ENCODE measurements at regions not wholly inside any gene's neighbourhood (a gene's known extent, or its start where the extent isn't known, plus 50 kb on each side); places are given as distances from the start of the nearest gene placed in this dataset.
"Not testable (repeated sequence)": the region's sequence is repeated elsewhere in the genome, so short reads cannot be mapped to it uniquely, and the experiment has no call there.

- Histone ChIP-seq H3K27me3 (no peaks in the 10 kb centered on the region), H3K27ac (no peak overlapping the region), H3K4me3 (no peak overlapping the region), H3K9me3 (0 out of 2 replicates have a peak, but pooled peaks cover 4% of the 10 kb centered on the region), H3K4me2 (no peak overlapping the region), H3K4me1 (no peaks in the 10 kb centered on the region), H3K36me3 (no peaks in the 10 kb centered on the region), H3K9ac (no peak overlapping the region), H4K20me1 (no peaks in the 10 kb centered on the region)
- TF ChIP-seq Cebpa-rat (IDR thresholded peaks at IDR 0.05) = no peak
Measured at GRCh38 chr1:70490153-70490552, 79.1 kb downstream of the CTH start.

GRCh38 chr1:70495370-70495769, 84.3 kb downstream of the CTH start:
- no peak overlapping the region for H3K9ac ChIP-seq
- H4K20me1 ChIP-seq = no peaks in the 10 kb centered on the region
- H3K27ac ChIP-seq = no peak overlapping the region
- no peak overlapping the region for H3K4me2 ChIP-seq
- H3K4me1 ChIP-seq = no peaks in the 10 kb centered on the region
- H3K4me3 ChIP-seq = no peak overlapping the region
- H3K27me3 ChIP-seq = no peaks in the 10 kb centered on the region
- H3K36me3 ChIP-seq = no peaks in the 10 kb centered on the region
- TF ChIP-seq Cebpa-rat (IDR thresholded peaks at IDR 0.05) = no peak
- H3K9me3 ChIP-seq = no peaks in the 10 kb centered on the region

GRCh38 chr1:70496181-70496580, 85.1 kb downstream of the CTH start:
- H3K9ac ChIP-seq = no peak overlapping the region
- H3K4me3 ChIP-seq = no peak overlapping the region
- H3K4me2 ChIP-seq = no peak overlapping the region
- H3K4me1 ChIP-seq = no peaks in the 10 kb centered on the region
- no peaks in the 10 kb centered on the region for H3K27me3 ChIP-seq
- H3K27ac ChIP-seq = no peak overlapping the region
- no peaks in the 10 kb centered on the region for H4K20me1 ChIP-seq
- TF ChIP-seq Cebpa-rat (IDR thresholded peaks at IDR 0.05) = no peak
- no peaks in the 10 kb centered on the region for H3K9me3 ChIP-seq
- no peaks in the 10 kb centered on the region for H3K36me3 ChIP-seq

GRCh38 chr1:70497152-70497551, 86.1 kb downstream of the CTH start:
- no peak overlapping the region for H3K4me2 ChIP-seq
- H3K4me1 ChIP-seq = no peaks in the 10 kb centered on the region
- H3K27me3 ChIP-seq = no peaks in the 10 kb centered on the region
- H3K9me3 ChIP-seq = no peaks in the 10 kb centered on the region
- no peak overlapping the region for H3K4me3 ChIP-seq
- TF ChIP-seq Cebpa-rat (IDR thresholded peaks at IDR 0.05) = no peak
- no peaks in the 10 kb centered on the region for H4K20me1 ChIP-seq
- H3K27ac ChIP-seq = no peak overlapping the region
- no peak overlapping the region for H3K9ac ChIP-seq
- H3K36me3 ChIP-seq = no peaks in the 10 kb centered on the region

GRCh38 chr1:70498666-70499065, 87.6 kb downstream of the CTH start:
- no peak for TF ChIP-seq Cebpa-rat (IDR thresholded peaks at IDR 0.05)
- H3K27me3 ChIP-seq = no peaks in the 10 kb centered on the region
- H3K4me2 ChIP-seq = no peak overlapping the region

GRCh38 chr1:70499695-70500094, 88.6 kb downstream of the CTH start:
- Histone ChIP-seq H3K36me3 (no peaks in the 10 kb centered on the region), H3K4me2 (no peak overlapping the region), H3K27me3 (no peaks in the 10 kb centered on the region), H3K4me1 (no peaks in the 10 kb centered on the region), H3K4me3 (no peak overlapping the region), H3K9me3 (no peaks in the 10 kb centered on the region), H4K20me1 (no peaks in the 10 kb centered on the region), H3K27ac (no peak overlapping the region), H3K9ac (no peak overlapping the region)
- no peak for TF ChIP-seq Cebpa-rat (IDR thresholded peaks at IDR 0.05)

More at GRCh38 chr1:70498666-70499065, 87.6 kb downstream of the CTH start:
- no peaks in the 10 kb centered on the region for H3K4me1 ChIP-seq
- no peak overlapping the region for H3K9ac ChIP-seq
- no peaks in the 10 kb centered on the region for H4K20me1 ChIP-seq
- H3K36me3 ChIP-seq = no peaks in the 10 kb centered on the region
- no peak overlapping the region for H3K27ac ChIP-seq
- no peaks in the 10 kb centered on the region for H3K9me3 ChIP-seq
- no peak overlapping the region for H3K4me3 ChIP-seq

GRCh38 chr1:70503358-70503757, 92.3 kb downstream of the CTH start:
- no peaks in the 10 kb centered on the region for H3K27me3 ChIP-seq
- no peaks in the 10 kb centered on the region for H3K9me3 ChIP-seq
- H3K36me3 ChIP-seq = no peaks in the 10 kb centered on the region
- H3K9ac ChIP-seq = no peak overlapping the region
- no peaks in the 10 kb centered on the region for H3K4me1 ChIP-seq
- no peak for TF ChIP-seq Cebpa-rat (IDR thresholded peaks at IDR 0.05)
- no peaks in the 10 kb centered on the region for H4K20me1 ChIP-seq
- no peak overlapping the region for H3K4me3 ChIP-seq
- H3K4me2 ChIP-seq = no peak overlapping the region
- no peak overlapping the region for H3K27ac ChIP-seq

- H3K4me2 ChIP-seq = no peak overlapping the region
- H3K4me3 ChIP-seq = no peak overlapping the region
- no peak overlapping the region for H3K9ac ChIP-seq
- no peaks in the 10 kb centered on the region for H4K20me1 ChIP-seq
- no peak overlapping the region for H3K27ac ChIP-seq
- no peaks in the 10 kb centered on the region for H3K9me3 ChIP-seq
- H3K4me1 ChIP-seq = no peaks in the 10 kb centered on the region
- H3K27me3 ChIP-seq = no peaks in the 10 kb centered on the region
- no peak for TF ChIP-seq Cebpa-rat (IDR thresholded peaks at IDR 0.05)
- H3K36me3 ChIP-seq = no peaks in the 10 kb centered on the region
Measured at GRCh38 chr1:70504176-70504820, 93.2 kb downstream of the CTH start.

- TF ChIP-seq Cebpa-rat (IDR thresholded peaks at IDR 0.05) = no peak
- no peaks in the 10 kb centered on the region for H3K27me3 ChIP-seq
- H3K4me3 ChIP-seq = no peak overlapping the region
- no peaks in the 10 kb centered on the region for H3K4me1 ChIP-seq
- no peaks in the 10 kb centered on the region for H3K9me3 ChIP-seq
- no peak overlapping the region for H3K9ac ChIP-seq
- H3K36me3 ChIP-seq = no peaks in the 10 kb centered on the region
- no peak overlapping the region for H3K4me2 ChIP-seq
- H3K27ac ChIP-seq = no peak overlapping the region
- no peaks in the 10 kb centered on the region for H4K20me1 ChIP-seq
Measured at GRCh38 chr1:70504821-70505193, 93.7 kb downstream of the CTH start.

GRCh38 chr1:70507991-70508390, 96.9 kb downstream of the CTH start:
- H4K20me1 ChIP-seq, H3K4me3 ChIP-seq, H3K4me2 ChIP-seq, H3K36me3 ChIP-seq, H3K27ac ChIP-seq, H3K9ac ChIP-seq, H3K9me3 ChIP-seq, H3K27me3 ChIP-seq, H3K4me1 ChIP-seq: not testable (repeated sequence)

All from BLaER1 (cell line).